Fibroblast of lung (primary cell): ENCODE measurements at regions not wholly inside any gene's neighbourhood (a gene's known extent, or its start where the extent isn't known, plus 50 kb on each side); places are given as distances from the start of the nearest gene placed in this dataset.

Source experiments
- EZH2 ChIP-seq: IDR thresholded peaks from 2 replicates; pipeline ENCODE4 v1.5.1; 2012; ENCODE audit warnings: low read length, control low read depth, mild to moderate bottlenecking; ENCODE audit errors: missing control alignments
- TF ChIP-seq, protein P1 (sequence below), 2 donors: IDR thresholded peaks in 1 of 2; conservative IDR thresholded peaks in 1 of 2; 1 replicate in 1 of 2; 2 replicates in 1 of 2; pipeline ENCODE4 v1.5.1; 2011 to 2012; ENCODE audit warnings: low read length in 2 of 2, control low read depth in 1 of 2, inconsistent platforms in 1 of 2, low read depth in 1 of 2, mild to moderate bottlenecking in 1 of 2

DNA sequence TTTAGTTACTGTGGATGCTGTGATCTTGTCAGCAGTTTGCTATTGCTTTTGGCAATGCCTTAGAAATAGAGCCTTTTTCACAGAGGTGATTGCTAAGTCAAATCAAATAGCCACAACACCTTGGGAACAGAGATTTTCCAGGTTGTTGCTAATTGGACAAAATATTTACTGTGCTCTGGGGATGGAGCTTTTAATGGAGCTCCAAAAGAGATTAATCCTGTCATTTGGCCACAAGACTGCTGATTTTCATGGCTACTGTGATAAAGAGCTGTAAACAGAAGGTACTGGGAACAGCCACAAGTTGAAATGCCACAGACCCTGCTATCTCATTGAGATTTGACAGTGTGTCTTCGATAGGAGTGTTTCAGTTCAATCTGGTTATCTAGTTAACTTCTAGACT is 1715.2 kb upstream of the ADGRL3 start:
- TF ChIP-seq, protein P1, sequence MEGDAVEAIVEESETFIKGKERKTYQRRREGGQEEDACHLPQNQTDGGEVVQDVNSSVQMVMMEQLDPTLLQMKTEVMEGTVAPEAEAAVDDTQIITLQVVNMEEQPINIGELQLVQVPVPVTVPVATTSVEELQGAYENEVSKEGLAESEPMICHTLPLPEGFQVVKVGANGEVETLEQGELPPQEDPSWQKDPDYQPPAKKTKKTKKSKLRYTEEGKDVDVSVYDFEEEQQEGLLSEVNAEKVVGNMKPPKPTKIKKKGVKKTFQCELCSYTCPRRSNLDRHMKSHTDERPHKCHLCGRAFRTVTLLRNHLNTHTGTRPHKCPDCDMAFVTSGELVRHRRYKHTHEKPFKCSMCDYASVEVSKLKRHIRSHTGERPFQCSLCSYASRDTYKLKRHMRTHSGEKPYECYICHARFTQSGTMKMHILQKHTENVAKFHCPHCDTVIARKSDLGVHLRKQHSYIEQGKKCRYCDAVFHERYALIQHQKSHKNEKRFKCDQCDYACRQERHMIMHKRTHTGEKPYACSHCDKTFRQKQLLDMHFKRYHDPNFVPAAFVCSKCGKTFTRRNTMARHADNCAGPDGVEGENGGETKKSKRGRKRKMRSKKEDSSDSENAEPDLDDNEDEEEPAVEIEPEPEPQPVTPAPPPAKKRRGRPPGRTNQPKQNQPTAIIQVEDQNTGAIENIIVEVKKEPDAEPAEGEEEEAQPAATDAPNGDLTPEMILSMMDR (conservative IDR thresholded peaks at IDR 0.05 in 1 of 2, IDR thresholded peaks at IDR 0.05 in 1 of 2; ENCODE audit: low read depth in 1 of 2, low read length in 2 of 2) = no peak
- no peak for TF ChIP-seq EZH2
